Stimulated activated CD8-positive, alpha-beta memory T cell treated with anti-CD3 and anti-CD28 coated beads, Interleukin-12 subunit alpha, Interleukin-12 subunit beta, amount 100 ng/mL, for 4 hours (primary cell): ENCODE measurements at regions not wholly inside any gene's neighbourhood (a gene's known extent, or its start where the extent isn't known, plus 50 kb on each side); places are given as distances from the start of the nearest gene placed in this dataset.

ENCODE experiments used
- DNase-seq: peaks from one replicate; pipeline ENCODE4 v3.0.0-alpha.2; 2020; ENCODE audit warnings: low read depth

GRCh38 chr12:116381744-116382685 is 104.5 kb upstream of the MED13L start:
- no peak for DNase-seq

GRCh38 chr12:116382686-116383530 is 105.4 kb upstream of the MED13L start:
- no peak for DNase-seq

GRCh38 chr12:116384175-116384574 is 106.7 kb upstream of the MED13L start:
- DNase-seq, result no peak

GRCh38 chr12:116384691-116385485 is 107.4 kb upstream of the MED13L start:
- no peak for DNase-seq

GRCh38 chr12:116385486-116386217 is 108.2 kb upstream of the MED13L start:
- no peak for DNase-seq

GRCh38 chr12:116389326-116389725 is 111.8 kb upstream of the MED13L start:
- DNase-seq, result no peak

GRCh38 chr12:116389990-116390389 is 112.5 kb upstream of the MED13L start:
- DNase-seq, result no peak

GRCh38 chr12:116390401-116391335 is 113.2 kb upstream of the MED13L start:
- no peak for DNase-seq

- no peak for DNase-seq
These were observed 114.0 kb upstream of the MED13L start for GRCh38 chr12:116391501-116391900.

GRCh38 chr12:116392061-116392460 is 114.6 kb upstream of the MED13L start:
- DNase-seq, result no peak

GRCh38 chr12:116393255-116393654 is 115.8 kb upstream of the MED13L start:
- DNase-seq, result no peak

GRCh38 chr12:116393859-116394650 is 116.6 kb upstream of the MED13L start:
- no peak for DNase-seq

GRCh38 chr12:116395396-116395795 is 117.9 kb upstream of the MED13L start:
- no peak for DNase-seq

GRCh38 chr12:116397148-116397547 is 119.7 kb upstream of the MED13L start:
- DNase-seq, result no peak

GRCh38 chr12:116398193-116398592 is 120.7 kb upstream of the MED13L start:
- DNase-seq, result no peak

- DNase-seq, result no peak
These were observed 121.6 kb upstream of the MED13L start for GRCh38 chr12:116399055-116399454.

- no peak for DNase-seq
These were observed 123.3 kb upstream of the MED13L start for GRCh38 chr12:116400636-116401372.

GRCh38 chr12:116401565-116401964 is 124.1 kb upstream of the MED13L start:
- DNase-seq, result no peak
